Adrenal gland (tissue), 9 donors: ENCODE measurements at regions not wholly inside any gene's neighbourhood (a gene's known extent, or its start where the extent isn't known, plus 50 kb on each side); places are given as distances from the start of the nearest gene placed in this dataset.

ENCODE experiments used
- DNase-seq, 7 donors: peaks; one replicate each; pipeline ENCODE4 v3.0.0-alpha.2; 2019 to 2020
- H3K27ac ChIP-seq, 5 donors: fragments of 200-600 bp; sonication (generic) in 4 of 5; 1 replicate in 3 of 5; 2 replicates in 2 of 5; pipeline versions ENCODE4 v1.5.1 to v1.8.0; 2016 to 2020; ENCODE audit warnings: mild to moderate bottlenecking in 1 of 5
- H3K27me3 ChIP-seq: fragments of 200-600 bp; 2 replicates; pipeline ENCODE4 v1.8.0; 2021
- H3K36me3 ChIP-seq, 2 donors: fragments of 200-600 bp; replicated peaks in 1 of 2; 1 replicate in 1 of 2; 2 replicates in 1 of 2; pipeline versions ENCODE4 v1.5.1 to v1.8.0; 2018 to 2022
- H3K4me1 ChIP-seq, 2 donors: fragments of 200-600 bp; replicated peaks in 1 of 2; 1 replicate in 1 of 2; 2 replicates in 1 of 2; pipeline versions ENCODE4 v1.5.1 to v1.8.0; 2018 to 2021
- H3K4me3 ChIP-seq, 4 donors: fragments of 200-600 bp; sonication (generic) in 3 of 4; one replicate each; pipeline ENCODE4 v1.5.1; 2016 to 2018
- H3K9me3 ChIP-seq, 3 donors: fragments of 200-600 bp; sonication (generic) in 1 of 3; replicated peaks in 1 of 3; 1 replicate in 2 of 3; 2 replicates in 1 of 3; pipeline versions ENCODE4 v1.5.1 to v1.8.0; 2016 to 2021
- POLR2A ChIP-seq, 2 donors: fragments of 450-650 bp; IDR thresholded peaks; one replicate each; pipeline ENCODE4 v1.6.1; 2017; ENCODE audit warnings: antibody characterized with exemption in 2 of 2, mild to moderate bottlenecking in 2 of 2, moderate library complexity in 1 of 2
- WGBS, 4 donors: extraction: QIAGEN DNeasy Blood & Tissue Kit in 2 of 4; methylation state at CpG; one replicate each; pipeline versions ENCODE4 v1.1.5 to v1.1.7; 2013 to 2017; 5-methylcytosine and 5-hydroxymethylcytosine counted together
- intact Hi-C, 2 donors: fragments of 100-400 bp; cut with DNase I; formaldehyde crosslinking; loops; one replicate each; pipeline versions ENCODE4 v1.14.1 to v1.15.0; 2022 to 2023
- TF ChIP-seq, protein P1 (sequence below), 6 experiments: fragments of 450-650 bp in 4 of 6; fragments of 200-600 bp in 2 of 6; sonication (generic) in 1 of 6; IDR thresholded peaks; 1 replicate in 5 of 6; 2 replicates in 1 of 6; pipeline versions ENCODE4 v1.5.1 to v1.8.0; 2016 to 2021; ENCODE audit warnings: antibody characterized with exemption in 6 of 6, mild to moderate bottlenecking in 2 of 6, moderate library complexity in 1 of 6
- donor health status: healthy with polysubstance abuse.
- donor health status: Bipolar disorder and iron deficiency.
- donor health status: DM: yes; HTN: yes; CAD: no.
- donor health status: DM: no; HTN: no; CAD: no.
- donor health status: DM: no; HTN: no; CAD: no.

DNA sequence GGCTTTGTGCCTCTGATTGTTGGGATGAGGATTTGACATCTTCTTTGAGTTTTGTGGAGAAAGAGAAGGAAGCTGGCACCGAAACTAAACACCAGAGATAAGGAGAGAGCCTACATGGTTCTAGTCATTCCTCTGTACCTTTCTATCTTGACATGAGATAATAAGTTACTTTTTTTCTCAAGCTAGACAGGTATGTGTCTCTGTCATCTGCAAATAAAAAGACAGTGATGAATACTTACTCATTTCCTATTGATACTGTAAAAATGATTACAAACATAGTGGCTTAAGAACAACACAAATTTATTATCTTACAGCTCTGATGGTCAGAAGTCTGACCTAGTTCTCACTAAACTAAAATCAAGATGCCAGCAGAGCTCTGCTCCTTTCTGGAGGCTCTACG is 1391.2 kb downstream of the STIM2 start:
- H3K9me3 ChIP-seq = no peaks in the 10 kb centered on the region
- TF ChIP-seq POLR2A (IDR thresholded peaks at IDR 0.05) = no peak
- TF ChIP-seq, protein P1, sequence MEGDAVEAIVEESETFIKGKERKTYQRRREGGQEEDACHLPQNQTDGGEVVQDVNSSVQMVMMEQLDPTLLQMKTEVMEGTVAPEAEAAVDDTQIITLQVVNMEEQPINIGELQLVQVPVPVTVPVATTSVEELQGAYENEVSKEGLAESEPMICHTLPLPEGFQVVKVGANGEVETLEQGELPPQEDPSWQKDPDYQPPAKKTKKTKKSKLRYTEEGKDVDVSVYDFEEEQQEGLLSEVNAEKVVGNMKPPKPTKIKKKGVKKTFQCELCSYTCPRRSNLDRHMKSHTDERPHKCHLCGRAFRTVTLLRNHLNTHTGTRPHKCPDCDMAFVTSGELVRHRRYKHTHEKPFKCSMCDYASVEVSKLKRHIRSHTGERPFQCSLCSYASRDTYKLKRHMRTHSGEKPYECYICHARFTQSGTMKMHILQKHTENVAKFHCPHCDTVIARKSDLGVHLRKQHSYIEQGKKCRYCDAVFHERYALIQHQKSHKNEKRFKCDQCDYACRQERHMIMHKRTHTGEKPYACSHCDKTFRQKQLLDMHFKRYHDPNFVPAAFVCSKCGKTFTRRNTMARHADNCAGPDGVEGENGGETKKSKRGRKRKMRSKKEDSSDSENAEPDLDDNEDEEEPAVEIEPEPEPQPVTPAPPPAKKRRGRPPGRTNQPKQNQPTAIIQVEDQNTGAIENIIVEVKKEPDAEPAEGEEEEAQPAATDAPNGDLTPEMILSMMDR (IDR thresholded peaks at IDR 0.05) = no peak
- H3K27ac ChIP-seq = no peak overlapping the region
- intact Hi-C loops = no loop called here
- no peak overlapping the region for H3K4me3 ChIP-seq
- no peaks in the 10 kb centered on the region for H3K36me3 ChIP-seq
- WGBS, 4 donors = 65 to 91% (median 83%) methylated on average over 2 of the region's 2 CpGs
- H3K4me1 ChIP-seq = no peaks in the 10 kb centered on the region
- no peaks in the 10 kb centered on the region for H3K27me3 ChIP-seq
- DNase-seq = no peak

DNA sequence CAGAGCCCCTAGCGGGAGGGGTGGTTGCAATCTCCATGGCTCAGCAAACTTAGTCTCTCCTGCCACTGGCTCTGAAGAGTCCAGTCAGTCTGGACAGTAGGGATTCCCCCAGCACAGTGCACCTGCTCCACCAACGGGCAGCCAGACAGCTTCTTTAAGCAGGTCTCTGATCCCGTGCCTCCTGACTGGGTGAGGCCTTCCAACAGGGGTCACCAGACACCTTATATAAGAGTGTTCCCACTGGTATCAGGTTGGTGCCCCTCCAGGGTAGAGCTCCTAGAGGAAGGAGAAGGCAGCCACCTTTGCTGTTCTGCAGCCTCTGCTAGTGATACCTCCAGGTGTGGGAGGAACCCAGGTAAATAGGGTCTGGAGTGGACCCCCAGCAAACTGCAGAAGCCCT is 1393.4 kb downstream of the STIM2 start:
- intact Hi-C loops = no loop called here
- 60 to 87% (median 72%) methylated on average over 1 to 3 of the region's 3 CpGs for WGBS, 4 donors
- no peak overlapping the region for H3K27ac ChIP-seq
- DNase-seq = no peak
- H3K4me1 ChIP-seq = no peaks in the 10 kb centered on the region
- no peak overlapping the region for H3K4me3 ChIP-seq
- TF ChIP-seq, protein P1 (IDR thresholded peaks at IDR 0.05) = no peak
- no peak for TF ChIP-seq POLR2A (IDR thresholded peaks at IDR 0.05)
- no peaks in the 10 kb centered on the region for H3K36me3 ChIP-seq
- H3K27me3 ChIP-seq = no peaks in the 10 kb centered on the region
- H3K9me3 ChIP-seq = no peaks in the 10 kb centered on the region

- Histone ChIP-seq H3K9me3 (no peaks in the 10 kb centered on the region), H3K4me1 (no peaks in the 10 kb centered on the region), H3K4me3 (no peak overlapping the region), H3K27me3 (no peaks in the 10 kb centered on the region), H3K27ac (no peak overlapping the region), H3K36me3 (no peaks in the 10 kb centered on the region)
- 66 to 81% (median 73%) methylated on average over 1 of the region's 1 CpG for WGBS, 4 donors
- no peak for DNase-seq
- intact Hi-C loops = no loop called here
- TF ChIP-seq, protein P1 (IDR thresholded peaks at IDR 0.05) = no peak
- TF ChIP-seq POLR2A (IDR thresholded peaks at IDR 0.05) = no peak
Measured at GRCh38 chr4:28256295-28256694, 1395.7 kb downstream of the STIM2 start.

DNA sequence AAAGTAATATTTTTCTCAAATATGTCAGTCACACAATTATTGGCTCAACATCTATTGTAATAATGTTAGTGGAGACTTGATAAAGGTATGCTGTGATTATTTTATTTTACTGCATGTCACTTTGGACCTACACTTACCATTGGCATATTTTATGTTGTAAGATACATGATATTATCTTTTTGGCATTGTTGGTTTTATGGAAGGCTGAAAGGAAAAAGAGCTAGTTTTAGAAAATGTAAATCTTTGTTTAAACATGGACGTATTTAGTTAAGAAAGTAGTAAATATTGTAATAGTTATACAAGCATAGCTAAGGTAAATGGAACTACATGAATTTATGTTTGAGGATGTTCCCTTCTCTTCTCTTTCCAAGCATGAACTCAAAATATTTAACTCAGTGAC is 1399.3 kb downstream of the STIM2 start:
- intact Hi-C loops = no loop called here
- no peaks in the 10 kb centered on the region for H3K36me3 ChIP-seq
- no peak for DNase-seq
- no peak overlapping the region for H3K4me3 ChIP-seq
- H3K4me1 ChIP-seq = no peaks in the 10 kb centered on the region
- TF ChIP-seq, protein P1 (IDR thresholded peaks at IDR 0.05) = no peak
- TF ChIP-seq POLR2A (IDR thresholded peaks at IDR 0.05) = no peak
- H3K9me3 ChIP-seq = no peaks in the 10 kb centered on the region
- WGBS, 4 donors = 66 to 77% (median 73%) methylated on average over 1 of the region's 1 CpG
- H3K27ac ChIP-seq = no peak overlapping the region
- no peaks in the 10 kb centered on the region for H3K27me3 ChIP-seq
